GM23248 (cell line): ENCODE measurements at regions not wholly inside any gene's neighbourhood (a gene's known extent, or its start where the extent isn't known, plus 50 kb on each side); places are given as distances from the start of the nearest gene placed in this dataset.

Experiments
- DNase-seq: peaks from one replicate; pipeline ENCODE4 v3.0.0-alpha.2; 2015
- H2AFZ ChIP-seq: fragments of 200-600 bp; sonication (generic); 2 replicates; pipeline ENCODE4 v1.6.1; 2016; ENCODE audit warnings: antibody characterized with exemption
- H3F3A ChIP-seq: fragments of 200-600 bp; sonication (generic); 2 replicates; pipeline ENCODE4 v1.6.1; 2016; ENCODE audit warnings: mild to moderate bottlenecking, antibody characterized with exemption, mixed run types; ENCODE audit not compliant: insufficient read depth
- H3K27ac ChIP-seq: fragments of 200-600 bp; sonication (generic); 2 replicates; pipeline ENCODE4 v1.5.1; 2016; ENCODE audit warnings: mild to moderate bottlenecking
- H3K27me3 ChIP-seq: fragments of 200-600 bp; sonication (generic); replicated peaks from 2 replicates; pipeline ENCODE4 v1.6.1; 2016; ENCODE audit warnings: mild to moderate bottlenecking; ENCODE audit not compliant: insufficient read depth
- H3K36me3 ChIP-seq: fragments of 200-600 bp; sonication (generic); 2 replicates; pipeline ENCODE4 v1.6.1; 2016; ENCODE audit warnings: low read depth, mild to moderate bottlenecking
- H3K4me1 ChIP-seq: fragments of 200-600 bp; sonication (generic); 2 replicates; pipeline ENCODE4 v1.6.1; 2016; ENCODE audit warnings: mild to moderate bottlenecking; ENCODE audit not compliant: insufficient read depth
- H3K4me2 ChIP-seq: fragments of 200-600 bp; sonication (generic); one replicate; pipeline ENCODE4 v1.6.1; 2016; ENCODE audit warnings: mild to moderate bottlenecking; ENCODE audit not compliant: unreplicated experiment
- H3K4me3 ChIP-seq: fragments of 200-600 bp; sonication (generic); 2 replicates; pipeline ENCODE4 v1.5.1; 2016; ENCODE audit warnings: mild to moderate bottlenecking
- H3K79me2 ChIP-seq: fragments of 200-600 bp; sonication (generic); 2 replicates; pipeline ENCODE4 v1.6.1; 2016; ENCODE audit warnings: mild to moderate bottlenecking; ENCODE audit not compliant: insufficient read depth
- H3K9ac ChIP-seq: fragments of 200-600 bp; sonication (generic); 2 replicates; pipeline ENCODE4 v1.6.1; 2016; ENCODE audit warnings: mild to moderate bottlenecking
- H3K9me2 ChIP-seq: fragments of 200-600 bp; sonication (generic); 2 replicates; pipeline ENCODE4 v1.6.1; 2016; ENCODE audit warnings: mixed run types, mild to moderate bottlenecking, moderate library complexity; ENCODE audit not compliant: insufficient read depth
- H3K9me3 ChIP-seq: fragments of 200-600 bp; sonication (generic); one replicate; pipeline ENCODE4 v1.6.1; 2017; ENCODE audit warnings: low read depth
- H4K20me1 ChIP-seq: fragments of 200-600 bp; sonication (generic); 2 replicates; pipeline ENCODE4 v1.6.0; 2016; ENCODE audit not compliant: insufficient read depth
- EZH2 ChIP-seq: fragments of 200-600 bp; sonication (generic); IDR thresholded peaks from 2 replicates; pipeline ENCODE4 v1.6.1; 2018; ENCODE audit warnings: antibody characterized with exemption, mild to moderate bottlenecking; ENCODE audit not compliant: insufficient read depth, poor library complexity, severe bottlenecking
- EZH2phosphoT487 ChIP-seq: fragments of 200-600 bp; sonication (generic); IDR thresholded peaks from 2 replicates; pipeline ENCODE4 v1.6.1; 2018; ENCODE audit warnings: antibody characterized with exemption, moderate library complexity, mild to moderate bottlenecking, low read depth; ENCODE audit not compliant: insufficient read depth
- WGBS, 2 experiments: methylation state at CpG; one replicate each; pipeline ENCODE4 v1.1.6; 2015 to 2017; ENCODE audit warnings: low lambda C conversion rate in 2 of 2, low coverage in 1 of 2; ENCODE audit errors: missing lambda C conversion rate in 2 of 2; 5-methylcytosine and 5-hydroxymethylcytosine counted together
- in situ Hi-C: fragments of 300-500 bp; cut with MboI; formaldehyde crosslinking; loops from 2 replicates; pipeline ENCODE4 v1.15.0; 2020

DNA sequence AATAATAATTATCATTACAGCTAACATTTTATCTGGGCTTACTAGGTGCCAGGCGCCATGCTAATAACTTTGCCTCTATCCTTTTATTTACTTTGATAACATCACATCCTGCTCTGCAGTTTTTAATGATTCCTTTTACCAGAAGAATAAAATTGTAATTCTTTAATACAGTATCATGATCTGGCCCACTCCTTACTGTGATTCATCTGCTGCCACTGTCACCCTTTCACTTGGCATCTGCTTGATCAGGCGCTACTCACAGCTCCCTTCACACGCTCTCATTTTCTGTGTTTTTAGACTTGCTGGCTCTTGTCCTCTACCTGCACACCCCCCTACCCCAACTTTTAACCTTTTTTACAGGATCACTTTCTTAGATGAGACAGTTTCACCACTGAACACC is 167.5 kb downstream of the NTMT2 start:
- no peak overlapping the region for H3K4me2 ChIP-seq
- no peak overlapping the region for H2AFZ ChIP-seq
- no peak overlapping the region for H3K4me3 ChIP-seq
- no peak for DNase-seq
- TF ChIP-seq EZH2phosphoT487: no peak
- no peak for TF ChIP-seq EZH2
- no peaks in the 10 kb centered on the region for H3K27me3 ChIP-seq
- WGBS, 2 experiments: 96 to 98% methylated on average over 3 of the region's 3 CpGs
- H3K9me3 ChIP-seq: no peaks in the 10 kb centered on the region
- H3K9ac ChIP-seq: no peak overlapping the region
- H3K4me1 ChIP-seq: peaks cover 28% of the 10 kb centered on the region
- no peaks in the 10 kb centered on the region for H3K9me2 ChIP-seq
- no peaks in the 10 kb centered on the region for H3K79me2 ChIP-seq
- no peak overlapping the region for H3K27ac ChIP-seq
- in situ Hi-C loops: no loop called here
- H3K36me3 ChIP-seq: no peaks in the 10 kb centered on the region
- H3F3A ChIP-seq: peaks cover 29% of the 10 kb centered on the region
- H4K20me1 ChIP-seq: no peaks in the 10 kb centered on the region

DNA sequence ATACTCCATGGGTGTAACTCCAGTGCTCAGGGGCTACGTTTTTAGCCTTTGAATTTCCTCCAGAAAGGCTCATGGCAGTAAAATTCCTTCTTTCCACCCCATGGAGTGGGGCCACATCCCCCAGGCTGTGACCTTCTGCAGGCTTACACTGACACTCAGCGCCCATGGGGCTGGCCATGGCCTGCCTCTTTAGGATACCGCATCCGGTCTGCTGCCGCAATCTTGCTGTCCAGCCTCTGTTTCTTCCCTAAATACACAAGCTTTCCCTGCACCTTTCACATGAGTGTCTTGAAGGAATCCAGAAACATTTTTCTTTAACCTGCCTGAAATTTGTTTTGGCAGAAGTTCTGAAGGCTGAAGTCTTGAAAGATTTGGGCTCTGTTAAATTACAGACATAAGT is 170.5 kb downstream of the NTMT2 start:
- TF ChIP-seq EZH2 (no peak), EZH2phosphoT487 (no peak)
- in situ Hi-C loops: no loop called here
- peaks cover 5% of the 10 kb centered on the region; the same call in 1 of the 2 replicates for H3F3A ChIP-seq

DNA sequence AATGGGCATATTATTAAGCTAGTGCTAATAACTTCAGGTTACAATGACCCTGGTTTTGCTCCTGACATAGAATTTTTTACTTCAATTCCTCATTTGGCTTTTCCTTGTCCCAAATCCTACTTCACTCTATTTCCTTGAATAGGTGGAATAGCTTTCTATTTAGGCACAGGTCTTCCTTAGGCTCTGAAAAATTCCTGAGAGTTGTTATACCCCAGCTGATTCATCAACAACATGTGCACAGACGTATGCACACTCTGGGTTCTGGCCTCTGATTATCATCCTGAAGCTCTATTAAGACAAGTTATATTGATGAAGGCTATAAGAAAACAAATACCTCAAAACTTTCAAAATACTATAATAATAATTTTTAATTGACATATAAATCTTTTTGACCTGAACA is 172.4 kb downstream of the NTMT2 start:
- no peaks in the 10 kb centered on the region for H3K9me2 ChIP-seq
- H3K4me3 ChIP-seq: no peak overlapping the region
- 46 to 47% methylated on average over 1 of the region's 1 CpG for WGBS, 2 experiments
- no peak overlapping the region for H2AFZ ChIP-seq
- H3K9me3 ChIP-seq: no peaks in the 10 kb centered on the region
- no peaks in the 10 kb centered on the region for H4K20me1 ChIP-seq
- no peak for DNase-seq
- no peaks in the 10 kb centered on the region for H3K36me3 ChIP-seq
- no peaks in the 10 kb centered on the region for H3F3A ChIP-seq
- H3K4me1 ChIP-seq: peaks cover 12% of the 10 kb centered on the region
- H3K27me3 ChIP-seq: no peaks in the 10 kb centered on the region
- TF ChIP-seq EZH2phosphoT487: no peak
- TF ChIP-seq EZH2: no peak
- H3K4me2 ChIP-seq: no peak overlapping the region
- H3K27ac ChIP-seq: no peak overlapping the region
- in situ Hi-C loops: no loop called here
- no peaks in the 10 kb centered on the region for H3K79me2 ChIP-seq
- no peak overlapping the region for H3K9ac ChIP-seq

More for the DNA sequence above, 170.5 kb downstream of the NTMT2 start:
- no peak for DNase-seq
- H3K4me1 ChIP-seq: peaks cover 13% of the 10 kb centered on the region
- no peak overlapping the region for H2AFZ ChIP-seq
- H3K4me3 ChIP-seq: no peak overlapping the region
- H3K9ac ChIP-seq: no peak overlapping the region
- no peaks in the 10 kb centered on the region for H3K36me3 ChIP-seq
- H3K9me2 ChIP-seq: no peaks in the 10 kb centered on the region
- no peaks in the 10 kb centered on the region for H3K79me2 ChIP-seq
- no peak overlapping the region for H3K27ac ChIP-seq
- no peaks in the 10 kb centered on the region for H4K20me1 ChIP-seq
- WGBS, 2 experiments: 95 to 96% methylated on average over 5 of the region's 5 CpGs
- no peaks in the 10 kb centered on the region for H3K9me3 ChIP-seq
- no peaks in the 10 kb centered on the region for H3K27me3 ChIP-seq
- H3K4me2 ChIP-seq: no peak overlapping the region

DNA sequence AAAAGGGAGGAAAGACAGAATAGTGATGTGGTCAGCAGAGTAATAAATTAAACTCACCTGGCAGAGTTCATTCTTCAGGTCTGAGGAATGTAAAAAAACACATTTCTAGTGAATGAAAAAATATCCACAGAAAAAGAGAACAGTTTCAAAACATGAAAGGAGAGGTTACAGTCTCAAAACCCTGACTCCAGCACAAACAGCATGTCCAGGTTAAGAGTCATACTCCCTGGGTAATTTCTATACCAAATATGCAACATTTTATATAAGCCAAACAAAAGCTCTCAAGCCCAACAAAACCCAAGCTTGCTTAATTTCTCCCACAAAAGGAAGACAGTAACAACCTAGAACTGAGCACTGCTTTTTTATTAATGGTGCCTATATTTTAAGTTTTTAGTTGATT is 173.0 kb downstream of the NTMT2 start:
- Histone ChIP-seq H3K4me2 (peak overlapping the region; percentile 13), H3K9ac (no peak overlapping the region), H3K4me1 (peaks cover 12% of the 10 kb centered on the region), H3K79me2 (no peaks in the 10 kb centered on the region), H3K9me2 (no peaks in the 10 kb centered on the region), H3F3A (no peaks in the 10 kb centered on the region), H3K4me3 (no peak overlapping the region), H2AFZ (no peak overlapping the region), H3K27me3 (no peaks in the 10 kb centered on the region), H3K36me3 (no peaks in the 10 kb centered on the region), H3K27ac (no peak overlapping the region), H4K20me1 (no peaks in the 10 kb centered on the region), H3K9me3 (no peaks in the 10 kb centered on the region)
- in situ Hi-C loops: no loop called here
- no peak for TF ChIP-seq EZH2phosphoT487
- TF ChIP-seq EZH2: no peak
- DNase-seq: peak; percentile 41

DNA sequence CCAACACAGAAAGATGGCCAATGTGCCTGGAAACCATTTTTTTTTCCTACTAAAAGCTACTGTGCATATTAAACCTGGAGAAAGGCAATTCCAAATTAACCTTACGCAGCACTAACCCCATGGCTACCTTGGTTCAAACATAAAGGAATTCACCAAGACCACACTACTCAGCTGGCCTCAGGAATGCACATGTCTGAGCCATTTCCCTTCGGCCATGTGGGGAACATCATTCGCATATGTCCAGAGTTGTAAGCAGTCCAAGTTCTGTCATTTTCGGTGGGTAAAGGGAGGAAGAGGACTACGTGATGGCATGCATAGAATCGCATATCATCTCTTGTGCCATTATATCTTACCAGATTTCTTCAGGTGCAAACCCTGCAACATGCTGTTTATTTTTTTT is 175.4 kb downstream of the NTMT2 start:
- H2AFZ ChIP-seq: no peak overlapping the region

More for the DNA sequence above, 175.4 kb downstream of the NTMT2 start:
- no peaks in the 10 kb centered on the region for H3F3A ChIP-seq
- H3K4me1 ChIP-seq: peaks cover 12% of the 10 kb centered on the region
- H3K4me3 ChIP-seq: no peak overlapping the region
- no peaks in the 10 kb centered on the region for H3K27me3 ChIP-seq
- in situ Hi-C loops: no loop called here
- no peaks in the 10 kb centered on the region for H3K79me2 ChIP-seq
- TF ChIP-seq EZH2 (no peak), EZH2phosphoT487 (no peak)
- H3K9me3 ChIP-seq: no peaks in the 10 kb centered on the region
- no peaks in the 10 kb centered on the region for H3K9me2 ChIP-seq
- DNase-seq: no peak
- H3K36me3 ChIP-seq: no peaks in the 10 kb centered on the region
- no peaks in the 10 kb centered on the region for H4K20me1 ChIP-seq
- no peak overlapping the region for H3K9ac ChIP-seq
- H3K27ac ChIP-seq: no peak overlapping the region
- WGBS, 2 experiments: 87 to 90% methylated on average over 6 of the region's 6 CpGs
- H3K4me2 ChIP-seq: no peak overlapping the region
